Transverse colon (tissue), 4 donors: ENCODE measurements at regions not wholly inside any gene's neighbourhood (a gene's known extent, or its start where the extent isn't known, plus 50 kb on each side); places are given as distances from the start of the nearest gene placed in this dataset.

Experiments used
- DNase-seq: peaks from one replicate; pipeline ENCODE4 v3.0.0-alpha.2; 2019
- H3K27ac ChIP-seq, 4 donors: fragments of 200-600 bp; sonication (generic); 2 replicates each; pipeline ENCODE4 v1.5.1; 2016 to 2018; ENCODE audit warnings: inconsistent platforms in 4 of 4
- H3K27me3 ChIP-seq: fragments of 200-600 bp; sonication (generic); 2 replicates; pipeline ENCODE4 v1.5.1; 2017; ENCODE audit warnings: inconsistent platforms
- H3K36me3 ChIP-seq, 4 donors: fragments of 200-600 bp; sonication (generic); 2 replicates each; pipeline ENCODE4 v1.5.1; 2017 to 2019; ENCODE audit warnings: inconsistent platforms in 4 of 4
- H3K4me1 ChIP-seq, 4 donors: fragments of 200-600 bp; sonication (generic); 2 replicates each; pipeline ENCODE4 v1.5.1; 2017 to 2020; ENCODE audit warnings: inconsistent platforms in 4 of 4
- H3K4me3 ChIP-seq, 4 donors: fragments of 200-600 bp; sonication (generic); 1 replicate in 1 of 4; 2 replicates in 3 of 4; pipeline versions ENCODE4 v1.5.1 to v1.6.1; 2017 to 2019; ENCODE audit warnings: inconsistent platforms in 4 of 4
- H3K9me3 ChIP-seq, 2 donors: fragments of 200-600 bp; sonication (generic); 2 replicates each; pipeline ENCODE4 v1.5.1; 2017 to 2019; ENCODE audit warnings: inconsistent platforms in 2 of 2
- CTCF ChIP-seq, 5 experiments: fragments of 200-600 bp in 3 of 5; fragments of 450-650 bp in 2 of 5; sonication (generic) in 3 of 5; IDR thresholded peaks; 1 replicate in 2 of 5; 2 replicates in 3 of 5; pipeline ENCODE4 v1.5.1; 2016 to 2017; ENCODE audit warnings: antibody characterized with exemption in 5 of 5, inconsistent platforms in 3 of 5, mild to moderate bottlenecking in 2 of 5, moderate library complexity in 1 of 5
- EP300 ChIP-seq: sonication (generic); formaldehyde crosslinking; IDR thresholded peaks from one replicate; pipeline ENCODE4 v1.6.1; 2017; ENCODE audit warnings: antibody characterized with exemption, low read depth
- POLR2A ChIP-seq: fragments of 450-650 bp; IDR thresholded peaks from one replicate; pipeline ENCODE4 v1.6.1; 2016; ENCODE audit warnings: antibody characterized with exemption, mild to moderate bottlenecking, moderate library complexity
- POLR2AphosphoS5 ChIP-seq, 3 donors: sonication (generic); formaldehyde crosslinking; IDR thresholded peaks; one replicate each; pipeline ENCODE4 v1.6.1; 2016; ENCODE audit warnings: antibody characterized with exemption in 3 of 3
- WGBS, 2 donors: methylation state at CpG; one replicate each; pipeline ENCODE4 v1.1.5; 2018; ENCODE audit warnings: low coverage in 1 of 2; 5-methylcytosine and 5-hydroxymethylcytosine counted together
- in situ Hi-C, 4 donors: fragments of 200-750 bp; cut with MboI; loops; one replicate each; pipeline versions ENCODE4 v1.15.0 to v1.15.1; 2017; ENCODE audit warnings: low sequenced_read_pairs in 3 of 4, low pct_ligation_motif_present in 1 of 4, low pct_unique_long_range_greater_than_20kb in 1 of 4
- intact Hi-C: fragments of 100-400 bp; cut with DNase I; formaldehyde crosslinking; loops from one replicate; pipeline ENCODE4 v1.15.1; 2023; ENCODE audit warnings: low total_unique reads

- in situ Hi-C loops: no loop called here
- Histone ChIP-seq H3K9me3 (no peaks in the 10 kb centered on the region), H3K27ac (no peak overlapping the region), H3K4me3 (no peak overlapping the region), H3K36me3 (no peaks in the 10 kb centered on the region), H3K27me3 (no peaks in the 10 kb centered on the region), H3K4me1 (no peaks in the 10 kb centered on the region)
- no peak for TF ChIP-seq CTCF (IDR thresholded peaks at IDR 0.05)
- no peak for DNase-seq
- 60 to 67% methylated on average over 1 to 5 of the region's 5 CpGs for WGBS, 2 donors
- intact Hi-C loops: no loop called here
Measured at GRCh38 chrX:5409106-5409505, 819.6 kb downstream of the NLGN4X start.

GRCh38 chrX:5402461-5402860, 826.2 kb downstream of the NLGN4X start:
- Histone ChIP-seq H3K4me3 (no peak overlapping the region), H3K27ac (no peak overlapping the region), H3K4me1 (no peaks in the 10 kb centered on the region), H3K9me3 (no peaks in the 10 kb centered on the region), H3K36me3 (no peaks in the 10 kb centered on the region), H3K27me3 (no peaks in the 10 kb centered on the region)
- TF ChIP-seq POLR2AphosphoS5 (IDR thresholded peaks at IDR 0.05) (no peak), POLR2A (no peak), CTCF (IDR thresholded peaks at IDR 0.05) (no peak), EP300 (no peak)
- in situ Hi-C loops (no loop called here), intact Hi-C loops (no loop called here)
- DNase-seq: no peak
- WGBS, 2 donors: 87 to 100% methylated on average over 1 to 3 of the region's 3 CpGs

GRCh38 chrX:5399403-5399802, 829.3 kb downstream of the NLGN4X start:
- no peaks in the 10 kb centered on the region for H3K27me3 ChIP-seq
- no peak overlapping the region for H3K27ac ChIP-seq
- no peak for DNase-seq
- no peaks in the 10 kb centered on the region for H3K4me1 ChIP-seq
- no peaks in the 10 kb centered on the region for H3K36me3 ChIP-seq
- H3K9me3 ChIP-seq: no peaks in the 10 kb centered on the region
- no peak overlapping the region for H3K4me3 ChIP-seq
- intact Hi-C loops: no loop called here
- in situ Hi-C loops: no loop called here
- WGBS, 2 donors: 81% methylated on average over 8 of the region's 8 CpGs; no CpG with 5 or more reads in 1 of the 2 donors
- TF ChIP-seq POLR2A (no peak), CTCF (IDR thresholded peaks at IDR 0.05) (no peak), POLR2AphosphoS5 (IDR thresholded peaks at IDR 0.05) (no peak), EP300 (no peak)

GRCh38 chrX:5397409-5397808, 831.3 kb downstream of the NLGN4X start:
- in situ Hi-C loops (no loop called here), intact Hi-C loops (no loop called here)
- H3K36me3 ChIP-seq: no peaks in the 10 kb centered on the region
- H3K4me3 ChIP-seq: no peak overlapping the region
- WGBS, 2 donors: 33 to 54% methylated on average over 5 to 7 of the region's 7 CpGs
- no peaks in the 10 kb centered on the region for H3K9me3 ChIP-seq
- TF ChIP-seq POLR2A: no peak
- no peak for TF ChIP-seq EP300
- TF ChIP-seq POLR2AphosphoS5 (IDR thresholded peaks at IDR 0.05): no peak
- TF ChIP-seq CTCF (IDR thresholded peaks at IDR 0.05): no peak
- no peaks in the 10 kb centered on the region for H3K27me3 ChIP-seq
- no peaks in the 10 kb centered on the region for H3K4me1 ChIP-seq
- DNase-seq: no peak
- no peak overlapping the region for H3K27ac ChIP-seq
